Urothelium cell line (cell line): ENCODE measurements at regions not wholly inside any gene's neighbourhood (a gene's known extent, or its start where the extent isn't known, plus 50 kb on each side); places are given as distances from the start of the nearest gene placed in this dataset.

Experiments
- DNase-seq: peaks from one replicate; pipeline ENCODE4 v3.0.0; 2011; ENCODE audit warnings: low spot score, mixed read lengths
- FAIRE-seq: peaks from 2 replicates; lab custom pipeline; 2011; peaks lifted over from hg19 to GRCh38; lab: Jason Lieb, UNC

GRCh38 chr6:108751851-108752732, 96.1 kb upstream of the ARMC2 start:
- no peak for FAIRE-seq
- no peak for DNase-seq

GRCh38 chr6:108752733-108753590, 95.3 kb upstream of the ARMC2 start:
- no peak for FAIRE-seq
- no peak for DNase-seq

GRCh38 chr6:108755257-108756240, 92.7 kb upstream of the ARMC2 start:
- DNase-seq = no peak
- FAIRE-seq = no peak

GRCh38 chr6:108757357-108757756, 90.9 kb upstream of the ARMC2 start:
- FAIRE-seq = no peak
- DNase-seq = no peak

- DNase-seq = no peak
- FAIRE-seq = no peak
Observed at GRCh38 chr6:108758884-108759283, 89.3 kb upstream of the ARMC2 start.

GRCh38 chr6:108760126-108761050, 87.8 kb upstream of the ARMC2 start:
- FAIRE-seq (no peak), DNase-seq (no peak)

GRCh38 chr6:108762394-108762793, 85.8 kb upstream of the ARMC2 start:
- FAIRE-seq (no peak), DNase-seq (no peak)

GRCh38 chr6:108763931-108764579, 84.2 kb upstream of the ARMC2 start:
- DNase-seq (no peak), FAIRE-seq (no peak)

- no peak for FAIRE-seq
Observed at GRCh38 chr6:108764580-108764950, 83.7 kb upstream of the ARMC2 start.

GRCh38 chr6:108765495-108765894, 82.7 kb upstream of the ARMC2 start:
- FAIRE-seq = no peak

More at GRCh38 chr6:108764580-108764950, 83.7 kb upstream of the ARMC2 start:
- no peak for DNase-seq

GRCh38 chr6:108766419-108766818, 81.8 kb upstream of the ARMC2 start:
- FAIRE-seq (no peak), DNase-seq (no peak)

More at GRCh38 chr6:108765495-108765894, 82.7 kb upstream of the ARMC2 start:
- DNase-seq = no peak

- no peak for FAIRE-seq
Observed at GRCh38 chr6:108766886-108767285, 81.3 kb upstream of the ARMC2 start.

GRCh38 chr6:108767418-108768165, 80.6 kb upstream of the ARMC2 start:
- FAIRE-seq (no peak), DNase-seq (no peak)

More at GRCh38 chr6:108766886-108767285, 81.3 kb upstream of the ARMC2 start:
- no peak for DNase-seq

- DNase-seq (no peak), FAIRE-seq (no peak)
Observed at GRCh38 chr6:108768166-108768555, 80.1 kb upstream of the ARMC2 start.

GRCh38 chr6:108768792-108769524, 79.3 kb upstream of the ARMC2 start:
- DNase-seq (no peak), FAIRE-seq (no peak)

GRCh38 chr6:108771421-108771820, 76.8 kb upstream of the ARMC2 start:
- FAIRE-seq (no peak), DNase-seq (no peak)

GRCh38 chr6:108774555-108774954, 73.7 kb upstream of the ARMC2 start:
- DNase-seq (no peak), FAIRE-seq (no peak)

- FAIRE-seq = no peak
- no peak for DNase-seq
Observed at GRCh38 chr6:108777536-108777935, 70.7 kb upstream of the ARMC2 start.
